ENCODE measurements at regions not wholly inside any gene's neighbourhood (a gene's known extent, or its start where the extent isn't known, plus 50 kb on each side); places are given as distances from the start of the nearest gene placed in this dataset.
"Not testable (repeated sequence)": the region's sequence is repeated elsewhere in the genome, so short reads cannot be mapped to it uniquely, and the experiment has no call there.

DNA sequence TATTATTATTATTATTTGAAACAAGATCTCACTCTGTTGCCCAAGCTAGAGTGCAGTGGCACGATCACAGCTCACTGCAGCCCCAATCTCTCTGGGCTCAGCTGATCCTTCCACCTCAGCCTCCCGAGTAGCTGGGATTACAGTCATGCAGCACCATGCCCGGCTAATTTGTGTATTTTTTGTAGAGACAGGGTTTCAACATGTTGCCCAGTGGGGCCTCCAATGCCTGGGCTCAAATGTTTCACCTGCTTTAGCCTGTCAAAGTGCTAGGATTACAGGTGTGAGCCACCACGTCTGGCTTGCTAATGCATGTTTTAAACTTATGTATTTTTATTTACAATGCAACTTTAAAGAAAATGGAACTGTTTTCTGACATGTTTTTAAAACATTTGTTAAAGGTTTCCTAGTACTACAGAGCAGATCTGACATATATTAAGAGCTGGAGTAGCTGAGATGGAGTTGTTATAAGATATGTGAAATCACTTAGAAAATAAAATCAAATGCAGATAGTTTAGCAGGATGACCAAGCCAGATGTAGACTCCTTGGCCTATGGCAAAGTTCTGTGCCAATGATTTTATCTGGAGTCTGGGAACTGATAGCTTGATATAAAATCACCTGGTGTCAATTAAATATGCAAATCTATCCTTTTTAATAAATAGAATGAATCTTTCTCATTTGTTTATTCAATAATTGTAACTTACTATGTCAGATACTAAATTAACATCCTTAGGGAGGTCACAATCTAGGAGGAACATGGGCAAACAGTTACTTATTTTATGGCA is 310.1 kb upstream of the NAALADL2 start:
- TF ChIP-seq, protein P1, sequence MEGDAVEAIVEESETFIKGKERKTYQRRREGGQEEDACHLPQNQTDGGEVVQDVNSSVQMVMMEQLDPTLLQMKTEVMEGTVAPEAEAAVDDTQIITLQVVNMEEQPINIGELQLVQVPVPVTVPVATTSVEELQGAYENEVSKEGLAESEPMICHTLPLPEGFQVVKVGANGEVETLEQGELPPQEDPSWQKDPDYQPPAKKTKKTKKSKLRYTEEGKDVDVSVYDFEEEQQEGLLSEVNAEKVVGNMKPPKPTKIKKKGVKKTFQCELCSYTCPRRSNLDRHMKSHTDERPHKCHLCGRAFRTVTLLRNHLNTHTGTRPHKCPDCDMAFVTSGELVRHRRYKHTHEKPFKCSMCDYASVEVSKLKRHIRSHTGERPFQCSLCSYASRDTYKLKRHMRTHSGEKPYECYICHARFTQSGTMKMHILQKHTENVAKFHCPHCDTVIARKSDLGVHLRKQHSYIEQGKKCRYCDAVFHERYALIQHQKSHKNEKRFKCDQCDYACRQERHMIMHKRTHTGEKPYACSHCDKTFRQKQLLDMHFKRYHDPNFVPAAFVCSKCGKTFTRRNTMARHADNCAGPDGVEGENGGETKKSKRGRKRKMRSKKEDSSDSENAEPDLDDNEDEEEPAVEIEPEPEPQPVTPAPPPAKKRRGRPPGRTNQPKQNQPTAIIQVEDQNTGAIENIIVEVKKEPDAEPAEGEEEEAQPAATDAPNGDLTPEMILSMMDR (conservative IDR thresholded peaks at IDR 0.05; ENCODE audit: low read depth, low read length): no peak
- no peak for DNase-seq (ENCODE audit: low read depth)
- H3K4me3 ChIP-seq (ENCODE audit: low read length): no peak overlapping the region

DNA sequence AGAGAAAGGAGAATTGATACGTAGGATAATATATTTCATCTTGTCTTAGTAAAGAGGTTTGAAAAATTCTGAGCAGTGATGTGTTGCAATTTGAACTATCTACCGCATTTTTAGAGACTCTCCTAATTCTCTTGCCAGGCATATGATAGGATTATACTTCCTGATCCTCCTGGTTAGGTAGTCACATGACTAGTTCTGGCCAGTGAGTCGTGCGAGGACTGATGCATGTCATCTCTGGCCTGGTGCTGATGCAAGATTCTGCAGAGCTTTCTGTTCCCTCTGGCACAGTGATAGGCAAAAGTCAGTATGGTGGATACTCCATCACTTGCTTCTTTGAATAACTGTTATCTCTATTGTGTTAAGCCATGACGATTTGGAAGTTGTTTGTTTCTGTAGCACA is 277.6 kb upstream of the NAALADL2 start:
- no peak for DNase-seq (ENCODE audit: low read depth)
- TF ChIP-seq, protein P1 (conservative IDR thresholded peaks at IDR 0.05; ENCODE audit: low read depth, low read length): no peak

DNA sequence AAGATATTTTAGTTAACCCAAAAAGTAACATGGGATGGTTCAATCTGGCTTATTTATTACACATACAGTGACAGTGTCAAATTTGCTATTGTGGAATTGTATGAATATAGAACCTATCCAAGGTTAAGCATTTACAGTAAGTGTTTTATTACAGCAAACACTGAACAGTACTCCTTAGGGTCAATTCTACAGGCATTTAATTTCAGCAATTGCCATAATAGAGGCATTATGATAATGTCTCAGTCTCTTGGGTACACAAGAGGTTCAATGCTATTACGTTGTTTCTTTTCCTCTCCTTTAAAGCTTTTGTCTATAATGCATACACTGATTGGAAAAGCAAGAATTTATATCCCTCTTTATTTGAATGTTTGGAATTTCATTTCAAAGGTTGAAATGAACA is 275.7 kb upstream of the NAALADL2 start:
- TF ChIP-seq, protein P1 (conservative IDR thresholded peaks at IDR 0.05; ENCODE audit: low read depth, low read length): no peak
- DNase-seq (ENCODE audit: low read depth): no peak
- no peak overlapping the region for H3K4me3 ChIP-seq (ENCODE audit: low read length)

More for the DNA sequence above, 277.6 kb upstream of the NAALADL2 start:
- H3K4me3 ChIP-seq (ENCODE audit: low read length): no peak overlapping the region

DNA sequence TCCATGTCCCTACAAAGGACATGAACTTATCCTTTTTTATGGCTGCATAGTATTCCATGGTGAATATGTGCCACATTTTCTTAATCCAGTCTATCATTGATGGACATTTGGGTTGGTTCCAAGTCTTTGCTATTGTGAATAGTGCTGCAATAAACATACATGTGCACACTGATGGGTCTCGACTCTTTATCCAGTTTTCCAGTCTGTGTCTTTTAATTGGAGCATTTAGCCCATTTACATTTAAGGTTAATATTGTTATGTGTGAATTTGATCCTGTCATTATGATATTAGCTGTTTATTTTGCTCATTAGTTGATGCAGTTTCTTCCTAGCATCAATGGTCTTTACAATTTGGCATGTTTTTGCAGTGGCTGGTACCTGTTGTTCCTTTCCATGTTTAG is 272.0 kb upstream of the NAALADL2 start:
- not testable (repeated sequence) for H3K4me3 ChIP-seq (ENCODE audit: low read length); DNase-seq (ENCODE audit: low read depth)

GRCh38 chr3:174596447-174596982 is 262.6 kb upstream of the NAALADL2 start:
- TF ChIP-seq, protein P1 (conservative IDR thresholded peaks at IDR 0.05; ENCODE audit: low read depth, low read length): no peak
- H3K4me3 ChIP-seq (ENCODE audit: low read length): no peak overlapping the region
- no peak for DNase-seq (ENCODE audit: low read depth)

DNA sequence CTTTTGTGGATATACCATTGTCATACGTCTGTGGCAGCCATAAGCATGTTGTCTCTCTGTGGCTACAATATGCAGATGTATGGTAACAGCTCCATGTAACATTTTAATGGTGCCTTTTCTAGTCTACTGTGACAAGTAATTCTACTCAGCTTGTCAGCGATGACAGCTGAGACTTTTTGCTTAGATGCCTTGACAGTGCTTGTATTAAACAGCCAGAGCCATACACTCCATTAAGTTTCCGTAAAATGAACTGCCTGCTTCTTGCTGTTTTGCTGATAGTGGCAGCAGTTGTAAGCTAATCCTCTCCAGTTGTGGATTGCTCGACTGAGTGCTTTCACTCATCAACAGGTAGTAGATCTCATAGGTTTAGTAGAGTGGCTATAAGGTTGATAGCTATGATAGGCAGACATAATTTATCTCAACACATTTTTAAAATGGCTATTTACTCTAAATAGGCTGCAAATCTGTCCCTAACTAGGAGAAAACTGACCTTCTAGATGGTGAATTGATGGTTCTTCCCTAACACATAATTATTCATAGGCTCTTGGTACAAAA is 260.2 kb upstream of the NAALADL2 start:
- DNase-seq (ENCODE audit: low read depth): no peak
- TF ChIP-seq, protein P1 (conservative IDR thresholded peaks at IDR 0.05; ENCODE audit: low read depth, low read length): no peak
- no peak overlapping the region for H3K4me3 ChIP-seq (ENCODE audit: low read length)

DNA sequence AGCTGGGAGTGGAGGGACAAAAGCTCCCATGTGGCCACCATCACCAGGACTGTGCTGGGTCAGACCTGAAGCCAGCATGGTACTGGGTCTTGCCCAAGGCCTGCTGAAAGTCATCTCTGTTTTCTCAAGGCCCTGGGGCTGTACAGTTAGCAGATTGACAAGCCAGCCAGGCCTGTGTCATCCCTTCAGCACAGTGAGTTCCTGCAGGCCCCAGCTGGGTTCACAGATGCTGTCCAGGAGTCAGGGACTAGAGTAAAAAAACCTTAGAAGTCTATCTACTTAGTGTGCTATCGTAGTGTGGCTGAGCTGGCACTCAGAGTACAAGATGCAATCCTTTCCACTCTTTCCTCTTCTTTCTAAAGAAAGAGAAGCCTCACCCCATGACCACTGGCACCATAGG is 246.0 kb upstream of the NAALADL2 start:
- TF ChIP-seq, protein P1 (conservative IDR thresholded peaks at IDR 0.05; ENCODE audit: low read depth, low read length): no peak
- DNase-seq (ENCODE audit: low read depth): no peak
- H3K4me3 ChIP-seq (ENCODE audit: low read length): no peak overlapping the region

All from retinal pigment epithelial cell (primary cell).